HG02938 (cell line): ENCODE measurements at regions not wholly inside any gene's neighbourhood (a gene's known extent, or its start where the extent isn't known, plus 50 kb on each side); places are given as distances from the start of the nearest gene placed in this dataset.

Experiments used
- ATAC-seq: cut with Tn5 transposase; IDR thresholded peaks from one replicate; pipeline ENCODE4 v1.9.1; 2021; ENCODE audit warnings: mild to moderate bottlenecking, moderate library complexity; ENCODE audit not compliant: unreplicated experiment

DNA sequence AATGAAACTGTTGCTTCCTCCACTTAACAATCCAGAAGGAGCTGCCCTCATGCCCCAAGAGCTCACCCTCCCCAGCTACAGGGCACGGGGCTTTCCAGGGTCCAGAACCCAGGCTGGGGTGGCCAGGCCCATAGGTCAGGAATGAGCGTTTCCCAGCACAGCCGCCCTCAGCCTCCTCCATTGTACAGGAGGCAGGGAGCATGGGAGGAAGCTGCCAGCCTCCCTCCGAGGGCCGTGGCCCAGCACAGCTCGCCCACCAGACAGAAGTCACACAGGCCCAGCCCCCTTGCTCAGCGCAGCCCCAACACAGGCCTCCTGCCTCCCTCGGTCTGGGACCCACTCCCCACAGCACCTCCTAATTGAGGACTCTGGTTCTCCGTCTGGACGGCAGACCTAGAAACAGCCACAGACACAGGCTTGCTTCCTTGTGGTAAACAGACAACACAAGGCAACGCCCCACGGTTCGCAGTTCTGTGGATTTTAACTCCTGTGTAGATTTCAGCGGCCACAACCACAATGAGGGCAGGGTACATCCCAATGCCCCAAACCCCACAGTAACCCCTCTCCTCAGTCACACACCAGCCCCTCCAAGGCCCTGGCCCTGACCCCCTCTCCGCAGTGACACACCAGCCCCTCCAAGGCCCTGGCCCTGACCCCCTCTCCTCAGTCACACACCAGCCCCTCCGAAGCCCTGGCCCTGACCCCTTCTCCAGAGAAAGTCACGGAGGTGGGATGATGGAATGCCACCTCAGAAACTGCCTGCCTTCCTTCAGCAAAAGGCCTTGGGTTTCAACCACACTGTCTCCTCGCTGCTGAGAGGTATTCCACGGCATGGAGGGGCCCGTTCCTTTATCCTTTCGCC is 173.5 kb downstream of the DLL1 start:
- no peak for ATAC-seq

DNA sequence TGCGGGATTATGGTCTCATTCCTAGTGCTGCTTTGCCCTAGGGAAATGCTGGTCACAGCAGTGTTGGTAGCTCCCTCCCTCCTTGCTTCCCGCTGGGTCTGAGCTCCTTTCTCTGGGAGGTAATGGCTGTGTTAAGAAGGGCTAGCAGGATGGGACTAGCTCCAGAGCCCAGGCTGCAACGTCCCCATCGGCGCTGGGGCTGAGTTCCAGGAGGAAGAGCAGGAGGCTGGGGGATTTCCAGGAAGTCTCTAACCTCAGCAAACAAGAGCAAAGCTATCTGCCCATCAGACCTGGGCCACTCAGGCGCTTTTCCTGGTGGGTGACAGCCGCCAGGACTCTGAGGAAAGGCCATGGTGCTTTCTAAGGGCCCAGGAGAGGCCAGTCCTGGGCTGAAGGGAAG is 174.2 kb downstream of the DLL1 start:
- ATAC-seq: no peak

DNA sequence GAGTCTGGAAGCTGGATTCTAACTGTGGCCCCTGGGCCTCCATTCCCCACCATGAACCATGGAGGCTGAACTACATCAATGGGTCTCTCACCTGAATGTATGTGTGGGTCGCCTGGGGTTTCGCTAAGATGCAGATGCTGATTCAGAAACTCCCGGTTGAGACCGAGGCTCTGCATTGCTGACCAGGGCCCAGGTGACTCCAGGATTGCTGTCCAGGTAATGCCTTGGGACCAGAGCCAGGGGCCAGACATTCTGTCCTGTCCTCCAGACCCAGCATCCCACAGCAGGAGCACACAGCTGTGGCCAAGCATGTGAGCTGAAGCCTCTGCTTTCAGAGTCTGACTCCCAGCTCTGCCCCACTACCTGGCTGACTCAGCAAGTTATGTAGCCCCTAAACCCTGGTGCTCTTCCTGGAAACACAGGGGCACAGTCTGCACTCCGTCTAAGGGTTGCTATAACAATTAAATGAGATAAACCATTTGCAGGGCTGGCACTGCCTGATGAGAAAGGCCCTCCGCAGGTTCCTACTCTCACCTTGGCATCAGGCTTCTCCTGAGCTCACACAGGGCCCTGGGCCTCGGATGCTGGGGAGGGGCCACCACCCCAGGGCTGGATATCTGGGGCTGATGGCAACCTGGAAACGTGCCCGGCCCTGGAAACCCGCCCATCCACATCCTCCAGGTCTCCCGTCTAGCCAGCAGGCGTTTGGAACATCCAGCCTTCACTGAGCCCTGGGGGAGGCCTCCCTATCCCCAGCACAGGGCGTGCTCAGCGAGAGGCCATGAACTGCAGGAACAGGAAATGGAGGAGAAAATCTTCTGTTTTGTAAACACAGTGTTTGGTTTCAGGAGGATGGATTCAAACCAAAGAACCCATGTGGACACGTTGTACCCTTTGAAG is 175.7 kb downstream of the DLL1 start:
- ATAC-seq: no peak

DNA sequence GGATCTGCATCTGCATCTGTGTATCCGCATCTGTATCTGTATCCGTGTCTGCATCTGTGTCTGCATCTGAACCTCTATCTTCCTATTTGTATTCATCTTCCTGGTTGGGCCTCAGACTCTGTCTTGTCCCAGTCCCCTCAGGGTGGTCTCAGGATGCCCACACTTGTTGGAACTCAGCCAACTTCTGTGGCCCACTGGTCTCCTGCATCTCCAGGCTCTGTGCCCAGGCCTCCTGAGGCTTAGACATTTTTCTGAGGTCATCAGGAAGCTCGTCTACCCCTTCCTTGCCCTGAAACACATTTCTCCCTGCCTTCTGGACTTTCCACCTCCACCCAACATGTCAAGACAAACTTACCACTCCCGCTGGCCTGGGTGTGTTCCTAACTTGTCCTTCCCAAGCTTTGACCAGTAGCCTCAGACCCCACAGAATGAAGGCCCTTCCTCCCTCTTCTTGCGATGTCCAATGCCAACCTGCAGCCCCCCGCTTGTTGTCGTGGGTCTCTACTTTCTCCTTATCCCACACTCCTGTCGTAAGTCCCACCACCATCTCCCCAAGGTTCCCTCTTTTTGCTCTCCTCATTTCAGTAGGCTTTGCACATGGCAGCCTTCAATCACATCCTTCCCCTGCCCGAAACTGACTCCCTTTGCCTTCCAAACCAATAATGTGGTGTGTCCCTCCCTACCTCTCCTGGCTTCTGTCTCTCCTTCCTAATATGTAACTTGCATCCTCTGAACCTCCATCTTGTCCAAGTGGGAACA is 176.5 kb downstream of the DLL1 start:
- no peak for ATAC-seq

DNA sequence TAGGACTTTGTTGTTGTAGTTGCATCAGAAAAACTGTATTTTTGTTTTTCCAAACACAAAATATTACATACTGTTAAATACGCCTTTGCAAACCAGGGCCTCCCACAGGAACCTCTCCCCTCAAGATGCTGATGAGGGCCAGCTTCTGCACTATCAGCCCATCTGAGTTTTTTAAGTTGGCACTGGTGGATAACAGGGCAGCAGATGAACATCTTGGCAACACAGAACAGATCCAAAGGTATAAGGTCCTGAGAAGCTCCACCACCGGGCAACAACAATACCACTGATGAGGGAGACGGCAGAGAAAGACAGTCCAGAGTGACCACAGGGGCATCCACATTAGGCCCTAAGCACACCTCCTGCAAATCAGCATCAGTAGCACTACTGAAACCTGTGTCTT is 177.7 kb downstream of the DLL1 start:
- no peak for ATAC-seq

DNA sequence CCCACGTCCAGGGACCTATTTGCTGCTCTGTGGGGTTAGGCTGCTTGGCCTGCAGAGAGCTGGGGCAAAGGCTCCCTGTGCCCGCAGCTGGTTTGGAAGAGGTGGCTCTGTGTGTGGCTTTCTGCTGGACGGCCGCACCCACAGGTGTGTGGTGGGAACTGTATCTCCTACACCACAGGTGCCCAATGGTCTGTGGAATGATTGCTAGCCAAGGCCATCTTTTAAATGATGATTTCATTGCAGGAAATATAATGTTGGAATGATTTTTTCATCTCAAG is 178.4 kb downstream of the DLL1 start:
- ATAC-seq: no peak

DNA sequence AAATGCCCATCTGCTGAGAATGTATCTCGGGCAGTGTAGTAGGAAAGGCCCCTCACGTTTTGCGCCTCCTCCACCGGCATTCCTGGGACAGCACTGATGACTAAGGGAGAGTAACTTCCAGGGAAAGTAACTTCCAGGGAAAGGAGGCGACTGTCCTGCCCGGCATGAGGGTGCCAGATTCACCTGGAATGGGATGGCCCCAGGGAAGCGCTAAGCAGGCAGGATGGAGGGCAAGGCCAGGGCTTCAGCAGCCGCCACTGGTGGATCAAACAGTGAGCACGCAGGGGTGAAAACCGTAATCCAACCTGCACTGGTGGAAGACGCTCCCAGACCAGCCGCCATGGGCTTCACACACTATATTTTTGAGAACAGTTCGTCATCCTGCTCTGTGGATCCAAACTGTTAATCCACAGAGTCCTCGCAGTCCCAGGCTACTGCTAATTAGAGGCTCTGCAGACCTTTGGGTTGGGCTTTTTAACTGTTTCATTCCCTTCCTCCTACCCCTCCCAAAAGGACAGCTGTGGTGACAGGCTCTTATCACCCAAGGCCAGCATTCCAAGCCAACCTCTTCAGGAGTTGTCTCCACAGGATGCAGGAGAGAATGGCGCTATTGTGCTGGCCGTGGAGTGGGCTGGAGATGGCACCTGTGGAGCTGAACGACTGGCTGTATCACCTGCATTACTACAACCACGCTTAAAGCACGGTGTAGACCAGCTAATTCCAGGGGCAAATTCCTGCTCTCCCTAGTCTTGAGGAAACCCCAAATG is 178.9 kb downstream of the DLL1 start:
- no peak for ATAC-seq

DNA sequence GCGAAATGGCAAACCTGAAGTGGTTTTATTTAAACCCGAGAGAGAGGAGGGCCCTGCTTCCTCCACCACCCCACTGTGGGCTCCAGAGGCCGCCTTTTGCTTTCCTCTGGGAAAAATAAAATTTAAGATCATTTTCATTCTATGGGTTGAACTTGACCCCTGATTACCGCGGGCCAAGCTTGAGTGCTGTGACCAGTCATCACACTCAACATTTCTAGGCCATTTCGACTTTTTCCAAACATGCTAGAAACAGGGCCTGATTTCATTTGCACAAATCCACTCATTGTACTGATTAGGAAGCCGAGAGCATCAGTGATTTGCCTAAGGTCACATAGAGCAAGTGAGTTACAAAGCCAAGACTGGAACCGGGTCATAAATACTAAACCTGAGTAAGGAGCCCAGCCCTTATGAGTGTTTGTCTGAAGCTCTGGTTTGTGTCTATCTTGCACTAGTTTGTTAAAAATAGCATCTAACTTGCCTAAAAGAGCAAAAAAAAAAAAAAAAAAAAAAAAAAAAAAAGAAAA is 179.7 kb downstream of the DLL1 start:
- no peak for ATAC-seq

DNA sequence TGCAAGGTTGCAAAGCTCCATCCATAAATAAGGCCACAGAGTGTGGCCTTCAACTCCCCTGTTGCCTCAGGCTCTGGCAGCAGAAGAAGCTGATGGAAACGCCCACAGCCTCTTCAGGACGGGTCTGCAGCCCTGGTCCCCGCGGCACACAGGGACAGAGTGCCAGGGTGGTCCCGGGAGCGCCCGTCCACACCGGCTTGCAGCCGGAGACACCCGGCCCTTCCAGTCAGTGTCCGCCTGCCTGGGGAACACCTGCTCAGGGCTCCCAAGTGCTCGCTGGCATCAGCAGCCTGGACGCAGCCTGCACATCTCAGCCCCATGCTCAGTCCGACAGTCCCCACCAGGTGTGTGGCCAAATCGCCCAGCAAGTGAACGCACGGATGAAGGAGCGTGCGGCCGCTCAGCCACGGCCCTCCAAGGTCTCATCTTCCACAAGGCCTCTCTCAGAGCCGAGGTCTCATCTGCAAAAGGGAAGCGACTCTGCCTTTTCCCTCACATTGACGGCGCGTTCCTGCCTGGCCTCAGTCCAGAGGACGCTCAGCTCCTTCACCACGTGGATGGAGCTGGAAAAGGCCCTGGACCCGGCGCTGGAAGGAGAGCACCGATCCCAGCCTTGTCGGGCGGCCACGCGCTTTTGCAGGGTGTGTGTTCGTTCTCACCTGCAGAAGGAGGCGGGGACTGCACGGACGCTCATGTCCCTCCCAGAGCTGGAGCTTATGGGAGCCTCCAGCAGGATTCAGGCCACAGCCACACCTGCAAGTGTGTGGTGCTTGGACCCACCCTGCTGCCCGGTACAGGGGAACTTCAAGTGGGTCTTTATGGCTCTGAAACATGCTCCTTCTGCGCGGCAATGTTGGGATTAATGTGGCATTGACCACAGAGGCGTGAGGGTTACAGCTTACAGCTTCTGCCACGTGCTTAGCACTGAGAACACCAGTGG is 180.4 kb downstream of the DLL1 start:
- ATAC-seq: no peak

DNA sequence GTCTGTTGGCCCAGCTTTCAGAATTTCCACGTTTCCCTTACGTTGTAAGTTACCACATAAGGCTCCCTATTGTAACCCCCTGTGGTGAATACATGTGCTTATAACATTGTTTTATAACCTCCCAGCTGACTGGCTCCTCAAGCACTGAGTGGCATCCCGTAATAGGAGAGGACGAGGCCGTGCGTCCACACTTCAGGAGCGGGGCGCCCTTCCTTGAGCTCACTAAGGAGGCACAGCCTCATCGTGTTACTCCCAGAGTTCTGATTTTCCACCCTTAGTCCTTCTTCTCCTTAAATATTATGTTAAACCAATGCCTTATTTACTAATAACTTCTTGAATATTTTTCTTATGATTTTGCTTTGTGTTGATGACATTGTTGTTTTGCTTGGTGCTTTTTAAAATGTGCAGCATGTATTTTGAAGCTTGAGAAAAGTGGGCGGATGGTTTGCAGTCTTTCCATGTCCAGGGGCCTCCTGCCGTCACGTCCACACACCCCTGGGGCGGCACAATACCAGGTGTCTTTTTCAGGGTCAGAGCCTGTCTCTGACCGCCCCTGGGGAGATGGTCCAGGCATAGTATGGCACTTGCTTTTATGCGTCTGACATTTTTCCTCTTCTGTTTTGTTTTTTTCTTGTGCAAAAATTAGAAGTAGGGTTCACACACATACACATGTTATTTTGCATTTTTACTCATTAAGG is 181.8 kb downstream of the DLL1 start:
- ATAC-seq: no peak

DNA sequence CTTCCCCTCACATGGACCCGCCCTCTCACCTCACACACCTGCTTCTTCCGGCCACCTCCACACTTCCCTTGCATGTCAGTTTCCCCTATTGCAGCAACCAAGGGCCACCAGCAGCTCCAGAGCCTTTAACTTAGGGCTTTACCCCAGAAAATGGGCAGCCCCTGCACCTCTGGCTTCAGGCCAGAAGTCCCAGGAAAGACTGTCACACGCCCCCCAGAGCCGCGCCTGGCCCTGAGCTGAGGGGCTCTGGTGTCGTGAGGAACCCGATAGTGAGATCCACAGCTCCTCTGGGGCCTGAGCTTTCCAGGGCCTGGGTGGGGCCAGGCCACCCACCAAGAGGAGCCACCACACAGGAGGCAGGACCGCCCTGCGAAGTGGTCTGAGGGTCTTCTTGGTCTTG is 182.4 kb downstream of the DLL1 start:
- ATAC-seq: no peak

DNA sequence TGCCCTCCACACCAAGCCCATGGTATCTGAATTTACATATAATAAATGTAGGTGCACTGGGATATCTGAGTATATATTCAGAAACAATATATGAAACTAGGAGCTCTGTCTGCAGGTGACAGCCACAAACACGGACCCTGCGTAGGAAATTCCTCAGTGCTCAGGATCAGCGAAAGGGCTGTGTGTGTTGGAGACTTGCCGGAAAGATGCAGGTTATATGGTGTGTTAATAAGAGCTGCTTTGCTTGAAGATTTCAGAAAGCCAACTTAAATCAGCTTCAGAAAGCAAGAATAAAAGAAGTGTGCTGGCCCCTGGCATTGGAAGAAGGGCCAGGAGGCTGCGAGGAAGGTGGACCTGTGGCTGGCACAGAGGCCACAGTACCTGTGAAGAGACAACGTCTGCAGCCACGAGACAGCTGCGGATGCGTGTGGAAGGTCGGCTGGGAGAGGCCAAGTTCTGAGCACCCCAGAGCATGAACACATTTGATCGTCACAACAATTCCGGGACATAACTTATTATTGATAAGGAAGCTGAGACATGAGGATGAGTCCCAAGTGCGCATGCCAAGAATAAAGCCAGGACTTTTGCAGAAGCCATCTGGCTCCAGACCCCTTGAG is 183.2 kb downstream of the DLL1 start:
- ATAC-seq: no peak

DNA sequence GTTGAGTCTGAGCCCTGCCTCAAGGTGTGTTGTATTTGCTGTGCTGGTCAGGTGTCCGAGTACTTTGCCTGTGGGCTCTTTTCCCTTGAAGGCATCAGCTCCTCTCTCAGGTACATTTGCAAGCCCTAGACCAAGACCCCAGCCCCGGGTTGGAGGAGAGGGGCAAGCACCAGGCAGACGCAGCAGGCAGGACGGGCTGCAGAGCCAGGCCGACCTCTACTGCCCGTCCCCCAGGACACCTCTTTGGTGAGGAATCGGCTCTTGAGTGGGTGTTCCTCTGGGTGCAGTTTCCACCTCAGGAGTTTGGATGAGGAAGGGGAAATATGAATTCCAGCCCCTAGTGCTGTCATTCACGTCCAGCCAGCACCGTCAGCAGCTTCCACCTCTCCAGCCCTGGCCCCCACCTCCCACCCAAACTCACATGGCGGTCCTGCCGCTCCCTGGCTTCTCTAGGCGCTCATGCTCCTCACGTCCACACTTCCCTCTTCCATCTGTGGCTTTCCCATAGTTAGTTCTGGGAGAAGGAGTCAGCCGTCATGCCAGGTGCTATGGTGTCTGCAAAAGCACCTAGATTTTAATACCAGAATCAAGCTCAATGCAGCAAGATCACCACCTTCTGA is 183.9 kb downstream of the DLL1 start:
- no peak for ATAC-seq

DNA sequence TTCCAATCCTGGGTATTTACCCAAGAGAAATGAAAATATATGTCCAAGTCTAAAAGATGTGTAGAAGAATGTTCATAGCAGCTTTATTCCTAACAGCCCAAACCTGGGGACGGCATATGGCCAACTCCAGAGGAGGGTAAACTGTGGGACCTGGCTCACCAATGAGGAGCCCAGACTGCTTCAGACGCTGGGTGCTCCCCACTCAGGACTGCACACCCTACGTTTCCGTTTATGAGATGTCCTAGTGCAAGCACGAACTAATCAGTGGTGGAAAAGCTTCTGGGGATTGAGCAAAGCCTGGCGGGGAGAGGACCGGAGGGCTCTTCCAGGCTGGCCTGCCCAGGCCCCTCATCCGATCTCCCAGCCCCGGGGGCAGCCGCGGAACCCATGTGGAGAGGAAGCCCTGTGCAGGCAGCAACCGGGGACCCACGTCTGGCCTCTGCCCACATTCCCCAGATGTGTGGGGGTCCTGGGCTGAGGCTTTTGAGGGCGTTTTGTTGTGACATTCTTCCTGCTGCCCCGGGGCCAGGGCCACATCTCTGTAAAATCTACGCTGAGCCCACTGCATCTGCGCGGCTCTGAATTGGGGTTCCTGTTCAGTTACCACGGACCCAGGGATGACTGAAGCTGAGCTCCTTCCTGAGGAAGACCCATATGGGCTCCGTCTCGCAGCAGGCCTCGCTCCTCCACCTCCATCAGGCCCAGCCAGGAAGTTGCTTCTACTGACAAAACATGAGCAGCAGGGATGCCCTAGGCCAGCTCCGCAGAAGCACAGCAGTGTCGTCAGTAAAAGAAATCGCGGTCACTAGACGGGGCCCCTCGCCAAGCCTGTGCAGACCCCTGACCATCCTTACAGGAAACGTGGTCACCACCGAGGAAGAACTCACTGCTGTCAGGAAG is 188.0 kb downstream of the DLL1 start:
- no peak for ATAC-seq

DNA sequence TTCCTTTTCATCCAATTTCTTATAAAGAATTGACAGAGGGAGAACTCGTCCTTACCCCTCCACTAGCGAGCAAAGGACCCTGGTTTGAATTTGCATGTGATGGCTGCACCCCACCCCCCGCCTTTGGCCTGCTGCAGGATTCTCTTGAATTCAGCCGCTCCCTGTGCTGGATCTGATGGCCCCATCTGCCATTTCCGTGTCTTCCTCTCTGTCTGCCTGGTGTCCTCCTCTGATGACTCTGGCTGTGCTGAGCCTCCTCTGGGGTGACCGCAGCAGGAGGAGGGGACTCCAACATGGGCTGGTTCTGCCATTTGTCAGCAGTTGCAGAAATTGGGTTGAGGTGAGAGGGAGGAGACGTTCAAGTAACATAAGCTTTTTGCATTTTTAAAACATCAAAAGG is 188.8 kb downstream of the DLL1 start:
- ATAC-seq: no peak

DNA sequence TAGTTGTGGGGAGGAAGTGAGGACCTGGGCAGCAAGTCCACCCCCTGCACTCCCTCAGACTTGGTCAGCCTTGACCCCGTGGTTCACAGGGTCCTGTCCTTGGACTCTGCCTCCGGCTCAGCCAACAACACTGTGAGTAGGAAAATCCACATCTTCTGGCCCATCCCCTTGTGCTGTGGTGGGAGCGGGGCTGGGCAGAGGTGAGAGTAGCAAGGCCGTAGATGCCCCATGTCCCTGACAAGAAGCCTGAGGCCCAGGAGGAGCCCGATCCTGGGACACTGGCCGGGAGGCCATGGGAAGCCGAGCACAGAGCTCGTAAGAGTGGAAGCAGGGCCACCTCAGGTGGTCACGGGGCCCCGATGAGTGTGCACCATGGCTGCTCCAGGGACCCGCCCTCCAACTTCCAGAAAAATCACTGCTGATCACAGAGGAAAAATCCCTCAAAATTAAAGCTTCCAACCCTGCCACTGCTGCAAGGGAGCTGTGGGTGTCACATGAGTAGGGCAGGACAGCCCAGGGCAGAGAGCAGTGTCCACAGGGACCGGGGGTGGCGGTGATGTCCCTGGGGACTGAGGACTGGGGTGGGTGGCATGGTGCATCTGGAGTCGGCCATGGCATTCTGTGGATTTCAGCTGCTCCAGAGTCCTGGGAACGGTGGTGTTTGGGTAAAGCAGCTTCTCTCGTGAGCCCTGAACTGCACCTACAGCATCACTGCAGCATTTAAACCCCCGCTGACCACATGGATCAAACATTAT is 189.4 kb downstream of the DLL1 start:
- no peak for ATAC-seq
